ENCODE measurements at regions not wholly inside any gene's neighbourhood (a gene's known extent, or its start where the extent isn't known, plus 50 kb on each side); places are given as distances from the start of the nearest gene placed in this dataset.

DNA sequence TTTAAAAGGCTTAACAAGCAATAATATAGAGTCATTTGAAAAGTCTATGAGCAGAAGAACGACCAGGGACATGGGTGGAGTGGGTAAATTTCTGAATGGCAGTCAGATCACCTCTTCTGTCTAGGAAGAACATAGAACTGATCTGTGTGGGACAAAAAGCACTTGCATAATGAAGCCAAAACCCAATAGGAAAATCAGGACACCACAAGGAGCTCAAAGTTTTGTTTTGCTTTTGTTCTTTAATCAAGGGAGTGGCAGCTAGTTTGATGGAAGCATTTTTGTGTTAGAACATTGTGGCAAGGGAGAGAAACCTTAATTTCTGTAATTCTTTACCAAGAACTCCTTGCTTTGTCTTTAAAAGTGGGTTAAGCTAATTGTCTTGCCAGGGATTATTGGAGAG, 240.2 kb upstream of the TANK start:
- Mint-ChIP-seq H3K4me1 (peaks cover 46% of the 10 kb centered on the region), H3K27ac (no peak overlapping the region), H3K4me3 (no peak overlapping the region), H3K36me3 (no peaks in the 10 kb centered on the region), H3K9me3 (no peaks in the 10 kb centered on the region), H3K27me3 (ENCODE audit: low read depth) (peaks cover 32% of the 10 kb centered on the region)
- ChIA-PET CTCF (interaction anchor here (0.7 kb wide), 1 partner anchor 339 kb away, joined by 3 read pairs; no protein-coding TSS in a partner anchor), POLR2A (no interaction called here)
- DNase-seq (ENCODE audit: low spot score) (no peak), ATAC-seq (no peak)
- TF ChIP-seq FOXK1 (CRISPR knock-in tag; IDR thresholded peaks at IDR 0.05): no peak
- TF ChIP-seq ETV6 (CRISPR knock-in tag; IDR thresholded peaks at IDR 0.05): no peak
- no peak for TF ChIP-seq PRRX2 (CRISPR knock-in tag; IDR thresholded peaks at IDR 0.05)
- no peak for TF ChIP-seq CBFB (CRISPR knock-in tag; IDR thresholded peaks at IDR 0.05; ENCODE audit: low read depth)
- TF ChIP-seq ZNF138 (CRISPR knock-in tag; conservative IDR thresholded peaks at IDR 0.05): no peak
- TF ChIP-seq MXD4 (CRISPR knock-in tag; IDR thresholded peaks at IDR 0.05; ENCODE audit: borderline replicate concordance): no peak
- TF ChIP-seq, protein P1, sequence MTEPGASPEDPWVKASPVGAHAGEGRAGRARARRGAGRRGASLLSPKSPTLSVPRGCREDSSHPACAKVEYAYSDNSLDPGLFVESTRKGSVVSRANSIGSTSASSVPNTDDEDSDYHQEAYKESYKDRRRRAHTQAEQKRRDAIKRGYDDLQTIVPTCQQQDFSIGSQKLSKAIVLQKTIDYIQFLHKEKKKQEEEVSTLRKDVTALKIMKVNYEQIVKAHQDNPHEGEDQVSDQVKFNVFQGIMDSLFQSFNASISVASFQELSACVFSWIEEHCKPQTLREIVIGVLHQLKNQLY (CRISPR knock-in tag; IDR thresholded peaks at IDR 0.05): no peak
- no peak for TF ChIP-seq SP1 (CRISPR knock-in tag; conservative IDR thresholded peaks at IDR 0.05)
- TF ChIP-seq, protein P2, sequence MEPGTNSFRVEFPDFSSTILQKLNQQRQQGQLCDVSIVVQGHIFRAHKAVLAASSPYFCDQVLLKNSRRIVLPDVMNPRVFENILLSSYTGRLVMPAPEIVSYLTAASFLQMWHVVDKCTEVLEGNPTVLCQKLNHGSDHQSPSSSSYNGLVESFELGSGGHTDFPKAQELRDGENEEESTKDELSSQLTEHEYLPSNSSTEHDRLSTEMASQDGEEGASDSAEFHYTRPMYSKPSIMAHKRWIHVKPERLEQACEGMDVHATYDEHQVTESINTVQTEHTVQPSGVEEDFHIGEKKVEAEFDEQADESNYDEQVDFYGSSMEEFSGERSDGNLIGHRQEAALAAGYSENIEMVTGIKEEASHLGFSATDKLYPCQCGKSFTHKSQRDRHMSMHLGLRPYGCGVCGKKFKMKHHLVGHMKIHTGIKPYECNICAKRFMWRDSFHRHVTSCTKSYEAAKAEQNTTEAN (CRISPR knock-in tag; IDR thresholded peaks at IDR 0.05): no peak
- TF ChIP-seq FOXP1 (CRISPR knock-in tag; IDR thresholded peaks at IDR 0.05; ENCODE audit: borderline replicate concordance): no peak
- no peak for TF ChIP-seq MYBL2 (CRISPR knock-in tag; IDR thresholded peaks at IDR 0.05)
- TF ChIP-seq TCF7 (CRISPR knock-in tag; IDR thresholded peaks at IDR 0.05; ENCODE audit: low read depth): no peak

DNA sequence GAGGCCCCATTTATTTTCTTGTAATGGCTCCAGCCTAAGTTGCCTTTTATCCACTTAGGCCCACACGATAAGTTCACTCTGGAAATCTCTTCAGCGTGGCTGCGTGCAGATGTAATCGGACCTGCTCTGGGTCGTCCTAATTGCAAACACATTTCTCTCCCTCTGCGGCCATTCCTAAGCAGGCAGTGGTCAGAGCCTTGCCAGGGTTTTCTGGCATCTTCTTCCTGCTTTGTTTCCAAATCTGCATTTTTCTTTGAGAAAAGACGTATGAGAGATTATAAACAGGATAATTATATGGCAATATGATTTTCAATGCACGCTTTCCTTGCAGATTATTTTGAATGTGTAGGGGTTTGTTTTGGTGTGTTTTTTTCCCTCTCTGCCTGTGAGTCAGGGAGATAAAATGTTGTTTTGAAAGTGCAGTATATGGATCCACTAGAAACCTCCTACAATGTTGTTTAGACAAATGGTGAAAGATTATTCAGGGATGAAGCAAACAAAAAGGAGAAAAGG, 239.4 kb upstream of the TANK start:
- Mint-ChIP-seq H3K4me1 (peaks cover 53% of the 10 kb centered on the region), H3K27me3 (ENCODE audit: low read depth) (peaks cover 24% of the 10 kb centered on the region), H3K4me3 (no peak overlapping the region), H3K27ac (no peak overlapping the region), H3K9me3 (0 out of 2 replicates have a peak, but pooled peaks cover 2% of the 10 kb centered on the region), H3K36me3 (no peaks in the 10 kb centered on the region)
- ChIA-PET POLR2A (no interaction called here), CTCF (no interaction called here)
- ATAC-seq (no peak), DNase-seq (ENCODE audit: low spot score) (no peak)
- TF ChIP-seq ZNF263 (CRISPR knock-in tag; IDR thresholded peaks at IDR 0.05; ENCODE audit: low read depth): no peak
- TF ChIP-seq, protein P3, sequence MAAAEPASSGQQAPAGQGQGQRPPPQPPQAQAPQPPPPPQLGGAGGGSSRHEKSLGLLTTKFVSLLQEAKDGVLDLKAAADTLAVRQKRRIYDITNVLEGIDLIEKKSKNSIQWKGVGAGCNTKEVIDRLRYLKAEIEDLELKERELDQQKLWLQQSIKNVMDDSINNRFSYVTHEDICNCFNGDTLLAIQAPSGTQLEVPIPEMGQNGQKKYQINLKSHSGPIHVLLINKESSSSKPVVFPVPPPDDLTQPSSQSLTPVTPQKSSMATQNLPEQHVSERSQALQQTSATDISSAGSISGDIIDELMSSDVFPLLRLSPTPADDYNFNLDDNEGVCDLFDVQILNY (CRISPR knock-in tag; IDR thresholded peaks at IDR 0.05): no peak
- TF ChIP-seq, protein P4, sequence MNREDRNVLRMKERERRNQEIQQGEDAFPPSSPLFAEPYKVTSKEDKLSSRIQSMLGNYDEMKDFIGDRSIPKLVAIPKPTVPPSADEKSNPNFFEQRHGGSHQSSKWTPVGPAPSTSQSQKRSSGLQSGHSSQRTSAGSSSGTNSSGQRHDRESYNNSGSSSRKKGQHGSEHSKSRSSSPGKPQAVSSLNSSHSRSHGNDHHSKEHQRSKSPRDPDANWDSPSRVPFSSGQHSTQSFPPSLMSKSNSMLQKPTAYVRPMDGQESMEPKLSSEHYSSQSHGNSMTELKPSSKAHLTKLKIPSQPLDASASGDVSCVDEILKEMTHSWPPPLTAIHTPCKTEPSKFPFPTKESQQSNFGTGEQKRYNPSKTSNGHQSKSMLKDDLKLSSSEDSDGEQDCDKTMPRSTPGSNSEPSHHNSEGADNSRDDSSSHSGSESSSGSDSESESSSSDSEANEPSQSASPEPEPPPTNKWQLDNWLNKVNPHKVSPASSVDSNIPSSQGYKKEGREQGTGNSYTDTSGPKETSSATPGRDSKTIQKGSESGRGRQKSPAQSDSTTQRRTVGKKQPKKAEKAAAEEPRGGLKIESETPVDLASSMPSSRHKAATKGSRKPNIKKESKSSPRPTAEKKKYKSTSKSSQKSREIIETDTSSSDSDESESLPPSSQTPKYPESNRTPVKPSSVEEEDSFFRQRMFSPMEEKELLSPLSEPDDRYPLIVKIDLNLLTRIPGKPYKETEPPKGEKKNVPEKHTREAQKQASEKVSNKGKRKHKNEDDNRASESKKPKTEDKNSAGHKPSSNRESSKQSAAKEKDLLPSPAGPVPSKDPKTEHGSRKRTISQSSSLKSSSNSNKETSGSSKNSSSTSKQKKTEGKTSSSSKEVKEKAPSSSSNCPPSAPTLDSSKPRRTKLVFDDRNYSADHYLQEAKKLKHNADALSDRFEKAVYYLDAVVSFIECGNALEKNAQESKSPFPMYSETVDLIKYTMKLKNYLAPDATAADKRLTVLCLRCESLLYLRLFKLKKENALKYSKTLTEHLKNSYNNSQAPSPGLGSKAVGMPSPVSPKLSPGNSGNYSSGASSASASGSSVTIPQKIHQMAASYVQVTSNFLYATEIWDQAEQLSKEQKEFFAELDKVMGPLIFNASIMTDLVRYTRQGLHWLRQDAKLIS (CRISPR knock-in tag; IDR thresholded peaks at IDR 0.05; ENCODE audit: borderline replicate concordance): no peak
- no peak for TF ChIP-seq RELA (CRISPR knock-in tag; IDR thresholded peaks at IDR 0.05; ENCODE audit: borderline replicate concordance)
- TF ChIP-seq, protein P5, sequence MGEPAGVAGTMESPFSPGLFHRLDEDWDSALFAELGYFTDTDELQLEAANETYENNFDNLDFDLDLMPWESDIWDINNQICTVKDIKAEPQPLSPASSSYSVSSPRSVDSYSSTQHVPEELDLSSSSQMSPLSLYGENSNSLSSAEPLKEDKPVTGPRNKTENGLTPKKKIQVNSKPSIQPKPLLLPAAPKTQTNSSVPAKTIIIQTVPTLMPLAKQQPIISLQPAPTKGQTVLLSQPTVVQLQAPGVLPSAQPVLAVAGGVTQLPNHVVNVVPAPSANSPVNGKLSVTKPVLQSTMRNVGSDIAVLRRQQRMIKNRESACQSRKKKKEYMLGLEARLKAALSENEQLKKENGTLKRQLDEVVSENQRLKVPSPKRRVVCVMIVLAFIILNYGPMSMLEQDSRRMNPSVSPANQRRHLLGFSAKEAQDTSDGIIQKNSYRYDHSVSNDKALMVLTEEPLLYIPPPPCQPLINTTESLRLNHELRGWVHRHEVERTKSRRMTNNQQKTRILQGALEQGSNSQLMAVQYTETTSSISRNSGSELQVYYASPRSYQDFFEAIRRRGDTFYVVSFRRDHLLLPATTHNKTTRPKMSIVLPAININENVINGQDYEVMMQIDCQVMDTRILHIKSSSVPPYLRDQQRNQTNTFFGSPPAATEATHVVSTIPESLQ (CRISPR knock-in tag; IDR thresholded peaks at IDR 0.05): no peak
- TF ChIP-seq, protein P1 (CRISPR knock-in tag; IDR thresholded peaks at IDR 0.05): no peak
